C4-2B (cell line): ENCODE measurements at regions not wholly inside any gene's neighbourhood (a gene's known extent, or its start where the extent isn't known, plus 50 kb on each side); places are given as distances from the start of the nearest gene placed in this dataset.

Source experiments
- CTCF ChIP-seq: fragments of 450-650 bp; conservative IDR thresholded peaks from 2 replicates; pipeline ENCODE4 v1.5.1; 2017; ENCODE audit warnings: mild to moderate bottlenecking
- ZFX ChIP-seq: fragments of 450-650 bp; IDR thresholded peaks from 2 replicates; pipeline ENCODE4 v1.6.1; 2017

GRCh38 chr5:115402092-115402491, 105.6 kb upstream of the CCDC112 start:
- TF ChIP-seq CTCF (no peak), ZFX (no peak)
